Heart left ventricle (tissue), 16 donors: ENCODE measurements at regions not wholly inside any gene's neighbourhood (a gene's known extent, or its start where the extent isn't known, plus 50 kb on each side); places are given as distances from the start of the nearest gene placed in this dataset.
A peak's percentile ranks its signal among the peaks of the same experiment; 100 is the strongest.

Source experiments
- ATAC-seq, 4 donors: fragments of 200-7000 bp; cut with Tn5 transposase; one replicate each; pipeline ENCODE4 v1.9.1; 2020 to 2022; ENCODE audit warnings: moderate library complexity in 4 of 4, mild to moderate bottlenecking in 3 of 4, moderate number of reproducible peaks in 1 of 4
- DNase-seq, 5 donors: peaks; one replicate each; pipeline ENCODE4 v3.0.0-alpha.2; 2020
- H3K27ac ChIP-seq, 12 donors: fragments of 200-600 bp; sonication (generic) in 4 of 12; one replicate each; pipeline versions ENCODE4 v1.5.0 to v1.8.0; 2016 to 2022; ENCODE audit warnings: mild to moderate bottlenecking in 2 of 12
- H3K27me3 ChIP-seq, 9 donors: fragments of 200-600 bp; sonication (generic) in 2 of 9; one replicate each; pipeline versions ENCODE4 v1.5.1 to v1.8.0; 2016 to 2022; ENCODE audit warnings: mild to moderate bottlenecking in 3 of 9
- H3K36me3 ChIP-seq, 9 donors: fragments of 200-600 bp; sonication (generic) in 2 of 9; one replicate each; pipeline versions ENCODE4 v1.5.0 to v1.8.0; 2018 to 2022; ENCODE audit warnings: mild to moderate bottlenecking in 2 of 9
- H3K4me1 ChIP-seq, 12 donors: fragments of 200-600 bp; sonication (generic) in 4 of 12; one replicate each; pipeline versions ENCODE4 v1.5.0 to v1.8.0; 2016 to 2022; ENCODE audit warnings: mild to moderate bottlenecking in 3 of 12
- H3K4me3 ChIP-seq, 12 donors: fragments of 200-600 bp; sonication (generic) in 4 of 12; one replicate each; pipeline versions ENCODE4 v1.5.0 to v1.8.0; 2017 to 2022; ENCODE audit warnings: mild to moderate bottlenecking in 9 of 12, moderate library complexity in 4 of 12
- H3K9me3 ChIP-seq, 12 donors: fragments of 200-600 bp; sonication (generic) in 4 of 12; one replicate each; pipeline versions ENCODE4 v1.5.0 to v1.8.0; 2016 to 2022; ENCODE audit warnings: mild to moderate bottlenecking in 1 of 12
- CTCF ChIP-seq, 12 donors: fragments of 200-600 bp; sonication (generic) in 4 of 12; IDR thresholded peaks; one replicate each; pipeline versions ENCODE4 v1.5.0 to v1.8.0; 2018 to 2022; ENCODE audit warnings: antibody characterized with exemption in 12 of 12, mild to moderate bottlenecking in 5 of 12
- POLR2A ChIP-seq, 2 donors: fragments of 450-650 bp; IDR thresholded peaks; one replicate each; pipeline ENCODE4 v1.6.1; 2017; ENCODE audit warnings: antibody characterized with exemption in 2 of 2, mild to moderate bottlenecking in 2 of 2, moderate library complexity in 2 of 2
- WGBS, 4 donors: extraction: QIAGEN DNeasy Blood & Tissue Kit in 2 of 4; methylation state at CpG; one replicate each; pipeline versions ENCODE4 v1.1.5 to v1.1.7; 2013 to 2018; 5-methylcytosine and 5-hydroxymethylcytosine counted together
- intact Hi-C, 10 donors: fragments of 100-400 bp; cut with DNase I; formaldehyde crosslinking; loops; one replicate each; pipeline versions ENCODE4 v1.11.1 to v1.14.2; 2022
- donor health status: ischemic (EF 13 %, LVEDD 7.1; RV severe dilation, severe dysfunction).
- donor health status: healthy with polysubstance abuse.
- donor health status: DM: no; HTN: yes; CAD: no.
- donor health status: DM: no; HTN: no; CAD: no.
- donor health status: ischemic (EF 25% LVEDD 6.9; RV normal size, moderate dysfunction).
- donor health status: ischemic (EF 25% LVEDD 5.7; RV mildly dilated, moderate dysfunction).
- donor health status: healthy.
- donor health status: DM: yes; HTN: yes; CAD: no.
- donor health status: ischemic (EF 35%, LVEDD 5.7; RV mildly dilated, moderate dysfunction).
- donor health status: nonischemic (EF 11% LVEDD 7.7; RV severe dilation, severe dysfunction).
- donor health status: DM: yes; HTN: yes; CAD: no.
- donor health status: PGD.
- donor health status: ischemic (EF 29% LVEDD 5.4; RV normal size, mild dysfunction).
- donor health status: nonischemic (EF 23%, LVEDD 6.1; RV moderate dilation, normal function).

GRCh38 chr12:97398704-97399103 is 63.9 kb upstream of the RMST start:
- WGBS, 4 donors, result 66 to 81% (median 76%) methylated on average over 4 of the region's 4 CpGs

GRCh38 chr12:97404093-97404492 is 58.5 kb upstream of the RMST start:
- H3K27ac ChIP-seq, result no peak overlapping the region
- ATAC-seq (no peak), DNase-seq (no peak)
- no peaks in the 10 kb centered on the region for H3K4me1 ChIP-seq
- intact Hi-C loops, result loop anchor here in 5 of 10 donors (5.0 to 10.0 kb wide), 3 partner anchors 417 to 829 kb away; no protein-coding TSS in a partner anchor
- H3K27me3 ChIP-seq, result no peaks in the 10 kb centered on the region
- 38 to 56% (median 44%) methylated on average over 1 of the region's 1 CpG for WGBS, 4 donors
- H3K9me3 ChIP-seq, result no peaks in the 10 kb centered on the region
- H3K36me3 ChIP-seq, result no peaks in the 10 kb centered on the region
- no peak overlapping the region for H3K4me3 ChIP-seq
- TF ChIP-seq POLR2A (IDR thresholded peaks at IDR 0.05) (no peak), CTCF (IDR thresholded peaks at IDR 0.05) (no peak)

More at GRCh38 chr12:97398704-97399103, 63.9 kb upstream of the RMST start:
- no peaks in the 10 kb centered on the region for H3K9me3 ChIP-seq
- H3K27ac ChIP-seq, result no peak overlapping the region
- intact Hi-C loops, result no loop called here
- no peak for DNase-seq
- H3K36me3 ChIP-seq, result no peaks in the 10 kb centered on the region
- H3K4me3 ChIP-seq, result no peak overlapping the region
- no peaks in the 10 kb centered on the region for H3K27me3 ChIP-seq
- no peak for ATAC-seq
- H3K4me1 ChIP-seq, result no peaks in the 10 kb centered on the region
- TF ChIP-seq CTCF (IDR thresholded peaks at IDR 0.05) (no peak), POLR2A (IDR thresholded peaks at IDR 0.05) (no peak)

GRCh38 chr12:97404543-97404942 is 58.1 kb upstream of the RMST start:
- TF ChIP-seq CTCF (IDR thresholded peaks at IDR 0.05) (peak; percentile 40 to 72 (median 56)), POLR2A (IDR thresholded peaks at IDR 0.05) (no peak)
- peak in 1 of 4 donors; percentile 56 for ATAC-seq
- Histone ChIP-seq H3K27ac (no peak overlapping the region), H3K9me3 (no peaks in the 10 kb centered on the region), H3K4me1 (no peaks in the 10 kb centered on the region), H3K27me3 (no peaks in the 10 kb centered on the region), H3K36me3 (no peaks in the 10 kb centered on the region), H3K4me3 (no peak overlapping the region)
- 4 to 13% (median 9%) methylated on average over 2 of the region's 2 CpGs for WGBS, 4 donors
- DNase-seq, result no peak
- intact Hi-C loops, result loop anchor here in 5 of 10 donors (5.0 to 10.0 kb wide), 3 partner anchors 417 to 830 kb away; no protein-coding TSS in a partner anchor

- Histone ChIP-seq H3K4me1 (no peaks in the 10 kb centered on the region), H3K4me3 (no peak overlapping the region), H3K27me3 (no peaks in the 10 kb centered on the region), H3K27ac (no peak overlapping the region), H3K9me3 (no peaks in the 10 kb centered on the region), H3K36me3 (no peaks in the 10 kb centered on the region)
- intact Hi-C loops, result loop anchor here in 4 of 10 donors (5.0 to 10.0 kb wide), 3 partner anchors 261 to 834 kb away; no protein-coding TSS in a partner anchor
- 59 to 97% (median 96%) methylated on average over 3 of the region's 3 CpGs for WGBS, 4 donors
- TF ChIP-seq CTCF (IDR thresholded peaks at IDR 0.05) (no peak), POLR2A (IDR thresholded peaks at IDR 0.05) (no peak)
- DNase-seq (no peak), ATAC-seq (no peak)
These were observed 54.2 kb upstream of the RMST start for GRCh38 chr12:97408363-97408762.
